GM23338 (cell line): ENCODE measurements at regions not wholly inside any gene's neighbourhood (a gene's known extent, or its start where the extent isn't known, plus 50 kb on each side); places are given as distances from the start of the nearest gene placed in this dataset.

Source experiments
- ATAC-seq: fragments of 200-7000 bp; cut with Tn5 transposase; 3 replicates; pipeline ENCODE4 v1.9.1; 2020
- DNase-seq: peaks from one replicate; pipeline ENCODE4 v3.0.0-alpha.2; 2015; ENCODE audit warnings: low spot score
- H2AFZ ChIP-seq: fragments of 200-600 bp; sonication (generic); 2 replicates; pipeline ENCODE4 v1.8.0; 2016; ENCODE audit warnings: antibody characterized with exemption, mild to moderate bottlenecking, moderate library complexity
- H3F3A ChIP-seq: fragments of 200-600 bp; sonication (generic); replicated peaks from 2 replicates; pipeline ENCODE4 v1.8.0; 2017; ENCODE audit warnings: antibody characterized with exemption, mixed run types, low read depth
- H3K27ac ChIP-seq: fragments of 200-600 bp; sonication (generic); 2 replicates; pipeline ENCODE4 v1.6.1; 2016; ENCODE audit warnings: low read depth
- H3K27me3 ChIP-seq: fragments of 200-600 bp; sonication (generic); 2 replicates; pipeline ENCODE4 v1.8.0; 2016; ENCODE audit warnings: mild to moderate bottlenecking, mixed run types, moderate library complexity; ENCODE audit not compliant: insufficient read depth
- H3K36me3 ChIP-seq: fragments of 200-600 bp; sonication (generic); 2 replicates; pipeline ENCODE4 v1.8.0; 2016; ENCODE audit warnings: mild to moderate bottlenecking; ENCODE audit not compliant: insufficient read depth
- H3K4me1 ChIP-seq: fragments of 200-600 bp; sonication (generic); 2 replicates; pipeline ENCODE4 v1.8.0; 2016; ENCODE audit warnings: mild to moderate bottlenecking, moderate library complexity; ENCODE audit not compliant: insufficient read depth
- H3K4me2 ChIP-seq: fragments of 200-600 bp; sonication (generic); 2 replicates; pipeline ENCODE4 v1.7.1; 2017; ENCODE audit warnings: mixed run types
- H3K4me3 ChIP-seq: fragments of 200-600 bp; sonication (generic); 2 replicates; pipeline ENCODE4 v1.6.1; 2016; ENCODE audit warnings: mixed run types
- H3K79me2 ChIP-seq: fragments of 200-600 bp; sonication (generic); replicated peaks from 2 replicates; pipeline ENCODE4 v1.8.0; 2017; ENCODE audit warnings: mild to moderate bottlenecking; ENCODE audit not compliant: insufficient read depth
- H3K9me2 ChIP-seq: fragments of 200-600 bp; sonication (generic); 2 replicates; pipeline ENCODE4 v1.8.0; 2017; ENCODE audit not compliant: insufficient read depth
- H4K20me1 ChIP-seq: fragments of 200-600 bp; sonication (generic); replicated peaks from 2 replicates; pipeline ENCODE4 v1.8.0; 2017; ENCODE audit warnings: mild to moderate bottlenecking; ENCODE audit not compliant: insufficient read depth
- H3K27ac Mint-ChIP-seq: 2 replicates; pipeline ENCODE4 v1.8.0; 2020; ENCODE audit warnings: inconsistent platforms, mild to moderate bottlenecking, moderate library complexity, mixed read lengths
- H3K27me3 Mint-ChIP-seq: 3 replicates; pipeline ENCODE4 v1.8.0; 2022; ENCODE audit warnings: low read depth, mild to moderate bottlenecking, moderate library complexity, mixed read lengths, inconsistent platforms; ENCODE audit not compliant: insufficient read depth, poor library complexity
- H3K36me3 Mint-ChIP-seq: 3 replicates; pipeline ENCODE4 v1.8.0; 2021; ENCODE audit warnings: low read depth, mild to moderate bottlenecking, inconsistent platforms, moderate library complexity, mixed read lengths
- H3K4me1 Mint-ChIP-seq: 3 replicates; pipeline ENCODE4 v1.8.0; 2020; ENCODE audit warnings: mild to moderate bottlenecking, inconsistent platforms, mixed read lengths
- H3K4me3 Mint-ChIP-seq: 3 replicates; pipeline ENCODE4 v1.8.0; 2021; ENCODE audit warnings: moderate library complexity, mild to moderate bottlenecking, inconsistent platforms, mixed read lengths
- H3K9me3 Mint-ChIP-seq: 3 replicates; pipeline ENCODE4 v1.8.0; 2020; ENCODE audit warnings: moderate library complexity, mild to moderate bottlenecking, inconsistent platforms, mixed read lengths
- CREB1 ChIP-seq: fragments of 250-450 bp; sonication (Bioruptor Pico); IDR thresholded peaks from 2 replicates; pipeline ENCODE4 v1.5.0; 2020; ENCODE audit warnings: low read depth, mild to moderate bottlenecking, moderate library complexity
- EZH2 ChIP-seq: fragments of 200-600 bp; sonication (generic); IDR thresholded peaks from one replicate; pipeline ENCODE4 v1.8.0; 2017; ENCODE audit warnings: antibody characterized with exemption, mild to moderate bottlenecking, low read depth; ENCODE audit not compliant: unreplicated experiment
- JUNB ChIP-seq: IDR thresholded peaks from one replicate; pipeline ENCODE4 v1.6.1; 2016; ENCODE audit warnings: antibody characterized with exemption; ENCODE audit not compliant: unreplicated experiment
- NANOG ChIP-seq: IDR thresholded peaks from 2 replicates; pipeline ENCODE4 v1.6.1; 2016; ENCODE audit warnings: antibody characterized with exemption, borderline replicate concordance
- POLR2AphosphoS5 ChIP-seq: IDR thresholded peaks from 2 replicates; pipeline ENCODE4 v1.6.1; 2016; ENCODE audit warnings: antibody characterized with exemption, low read depth
- STAT1 ChIP-seq: IDR thresholded peaks from one replicate; pipeline ENCODE4 v1.6.1; 2016; ENCODE audit warnings: antibody characterized with exemption; ENCODE audit not compliant: unreplicated experiment
- ZNF114 ChIP-seq: fragments of 250-450 bp; sonication (Bioruptor Pico); IDR thresholded peaks from 2 replicates; pipeline ENCODE4 v1.5.0; 2020; ENCODE audit warnings: mild to moderate bottlenecking, moderate library complexity
- TF ChIP-seq, protein P1 (sequence below): IDR thresholded peaks from one replicate; pipeline ENCODE4 v1.6.1; 2018; ENCODE audit warnings: antibody characterized with exemption; ENCODE audit not compliant: unreplicated experiment
- TF ChIP-seq, protein P2 (sequence below): fragments of 250-450 bp; sonication (Bioruptor Pico); IDR thresholded peaks from 2 replicates; pipeline ENCODE4 v1.5.0; 2020; ENCODE audit warnings: mild to moderate bottlenecking, moderate library complexity
- TF ChIP-seq, protein P3 (sequence below): IDR thresholded peaks from 2 replicates; pipeline ENCODE4 v1.6.1; 2016; ENCODE audit warnings: antibody characterized with exemption

DNA sequence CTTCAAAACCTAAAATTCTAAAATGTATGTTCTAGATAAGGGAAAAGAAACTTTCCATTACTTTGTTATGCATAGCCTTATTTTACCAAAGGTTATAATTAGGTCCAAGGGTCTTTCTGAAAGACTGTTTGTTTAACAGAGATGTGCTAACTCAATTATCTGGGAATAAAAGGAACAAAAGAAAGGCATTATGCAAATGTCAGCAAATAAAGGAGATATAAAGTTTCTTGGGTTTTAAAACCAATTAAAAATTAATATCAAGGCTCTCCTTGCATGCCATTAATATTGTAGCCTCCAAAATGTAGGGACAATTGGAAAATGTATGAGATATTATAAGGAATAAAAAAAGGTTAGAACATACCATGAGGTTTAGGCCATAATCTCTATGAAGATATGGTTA, 87.8 kb upstream of the DOCK10 start:
- H3K9me3 Mint-ChIP-seq, result peaks cover 7% of the 10 kb centered on the region; the same call in 1 of the 3 replicates

More for the DNA sequence above, 87.8 kb upstream of the DOCK10 start:
- Histone ChIP-seq H3K36me3 (no peaks in the 10 kb centered on the region), H3K9me2 (no peaks in the 10 kb centered on the region), H3K27ac (no peak overlapping the region), H3F3A (no peaks in the 10 kb centered on the region), H3K27me3 (no peaks in the 10 kb centered on the region), H2AFZ (no peak overlapping the region), H3K79me2 (no peaks in the 10 kb centered on the region), H3K4me1 (no peaks in the 10 kb centered on the region), H4K20me1 (no peaks in the 10 kb centered on the region), H3K4me2 (no peak overlapping the region), H3K4me3 (no peak overlapping the region)
- no peaks in the 10 kb centered on the region for H3K36me3 Mint-ChIP-seq
- no peak for DNase-seq
- no peaks in the 10 kb centered on the region for H3K27me3 Mint-ChIP-seq
- no peak overlapping the region for H3K4me3 Mint-ChIP-seq
- no peak overlapping the region for H3K27ac Mint-ChIP-seq
- TF ChIP-seq NANOG, result no peak
- TF ChIP-seq EZH2, result no peak
- TF ChIP-seq, protein P1, sequence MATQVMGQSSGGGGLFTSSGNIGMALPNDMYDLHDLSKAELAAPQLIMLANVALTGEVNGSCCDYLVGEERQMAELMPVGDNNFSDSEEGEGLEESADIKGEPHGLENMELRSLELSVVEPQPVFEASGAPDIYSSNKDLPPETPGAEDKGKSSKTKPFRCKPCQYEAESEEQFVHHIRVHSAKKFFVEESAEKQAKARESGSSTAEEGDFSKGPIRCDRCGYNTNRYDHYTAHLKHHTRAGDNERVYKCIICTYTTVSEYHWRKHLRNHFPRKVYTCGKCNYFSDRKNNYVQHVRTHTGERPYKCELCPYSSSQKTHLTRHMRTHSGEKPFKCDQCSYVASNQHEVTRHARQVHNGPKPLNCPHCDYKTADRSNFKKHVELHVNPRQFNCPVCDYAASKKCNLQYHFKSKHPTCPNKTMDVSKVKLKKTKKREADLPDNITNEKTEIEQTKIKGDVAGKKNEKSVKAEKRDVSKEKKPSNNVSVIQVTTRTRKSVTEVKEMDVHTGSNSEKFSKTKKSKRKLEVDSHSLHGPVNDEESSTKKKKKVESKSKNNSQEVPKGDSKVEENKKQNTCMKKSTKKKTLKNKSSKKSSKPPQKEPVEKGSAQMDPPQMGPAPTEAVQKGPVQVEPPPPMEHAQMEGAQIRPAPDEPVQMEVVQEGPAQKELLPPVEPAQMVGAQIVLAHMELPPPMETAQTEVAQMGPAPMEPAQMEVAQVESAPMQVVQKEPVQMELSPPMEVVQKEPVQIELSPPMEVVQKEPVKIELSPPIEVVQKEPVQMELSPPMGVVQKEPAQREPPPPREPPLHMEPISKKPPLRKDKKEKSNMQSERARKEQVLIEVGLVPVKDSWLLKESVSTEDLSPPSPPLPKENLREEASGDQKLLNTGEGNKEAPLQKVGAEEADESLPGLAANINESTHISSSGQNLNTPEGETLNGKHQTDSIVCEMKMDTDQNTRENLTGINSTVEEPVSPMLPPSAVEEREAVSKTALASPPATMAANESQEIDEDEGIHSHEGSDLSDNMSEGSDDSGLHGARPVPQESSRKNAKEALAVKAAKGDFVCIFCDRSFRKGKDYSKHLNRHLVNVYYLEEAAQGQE, result no peak
- TF ChIP-seq, protein P2, sequence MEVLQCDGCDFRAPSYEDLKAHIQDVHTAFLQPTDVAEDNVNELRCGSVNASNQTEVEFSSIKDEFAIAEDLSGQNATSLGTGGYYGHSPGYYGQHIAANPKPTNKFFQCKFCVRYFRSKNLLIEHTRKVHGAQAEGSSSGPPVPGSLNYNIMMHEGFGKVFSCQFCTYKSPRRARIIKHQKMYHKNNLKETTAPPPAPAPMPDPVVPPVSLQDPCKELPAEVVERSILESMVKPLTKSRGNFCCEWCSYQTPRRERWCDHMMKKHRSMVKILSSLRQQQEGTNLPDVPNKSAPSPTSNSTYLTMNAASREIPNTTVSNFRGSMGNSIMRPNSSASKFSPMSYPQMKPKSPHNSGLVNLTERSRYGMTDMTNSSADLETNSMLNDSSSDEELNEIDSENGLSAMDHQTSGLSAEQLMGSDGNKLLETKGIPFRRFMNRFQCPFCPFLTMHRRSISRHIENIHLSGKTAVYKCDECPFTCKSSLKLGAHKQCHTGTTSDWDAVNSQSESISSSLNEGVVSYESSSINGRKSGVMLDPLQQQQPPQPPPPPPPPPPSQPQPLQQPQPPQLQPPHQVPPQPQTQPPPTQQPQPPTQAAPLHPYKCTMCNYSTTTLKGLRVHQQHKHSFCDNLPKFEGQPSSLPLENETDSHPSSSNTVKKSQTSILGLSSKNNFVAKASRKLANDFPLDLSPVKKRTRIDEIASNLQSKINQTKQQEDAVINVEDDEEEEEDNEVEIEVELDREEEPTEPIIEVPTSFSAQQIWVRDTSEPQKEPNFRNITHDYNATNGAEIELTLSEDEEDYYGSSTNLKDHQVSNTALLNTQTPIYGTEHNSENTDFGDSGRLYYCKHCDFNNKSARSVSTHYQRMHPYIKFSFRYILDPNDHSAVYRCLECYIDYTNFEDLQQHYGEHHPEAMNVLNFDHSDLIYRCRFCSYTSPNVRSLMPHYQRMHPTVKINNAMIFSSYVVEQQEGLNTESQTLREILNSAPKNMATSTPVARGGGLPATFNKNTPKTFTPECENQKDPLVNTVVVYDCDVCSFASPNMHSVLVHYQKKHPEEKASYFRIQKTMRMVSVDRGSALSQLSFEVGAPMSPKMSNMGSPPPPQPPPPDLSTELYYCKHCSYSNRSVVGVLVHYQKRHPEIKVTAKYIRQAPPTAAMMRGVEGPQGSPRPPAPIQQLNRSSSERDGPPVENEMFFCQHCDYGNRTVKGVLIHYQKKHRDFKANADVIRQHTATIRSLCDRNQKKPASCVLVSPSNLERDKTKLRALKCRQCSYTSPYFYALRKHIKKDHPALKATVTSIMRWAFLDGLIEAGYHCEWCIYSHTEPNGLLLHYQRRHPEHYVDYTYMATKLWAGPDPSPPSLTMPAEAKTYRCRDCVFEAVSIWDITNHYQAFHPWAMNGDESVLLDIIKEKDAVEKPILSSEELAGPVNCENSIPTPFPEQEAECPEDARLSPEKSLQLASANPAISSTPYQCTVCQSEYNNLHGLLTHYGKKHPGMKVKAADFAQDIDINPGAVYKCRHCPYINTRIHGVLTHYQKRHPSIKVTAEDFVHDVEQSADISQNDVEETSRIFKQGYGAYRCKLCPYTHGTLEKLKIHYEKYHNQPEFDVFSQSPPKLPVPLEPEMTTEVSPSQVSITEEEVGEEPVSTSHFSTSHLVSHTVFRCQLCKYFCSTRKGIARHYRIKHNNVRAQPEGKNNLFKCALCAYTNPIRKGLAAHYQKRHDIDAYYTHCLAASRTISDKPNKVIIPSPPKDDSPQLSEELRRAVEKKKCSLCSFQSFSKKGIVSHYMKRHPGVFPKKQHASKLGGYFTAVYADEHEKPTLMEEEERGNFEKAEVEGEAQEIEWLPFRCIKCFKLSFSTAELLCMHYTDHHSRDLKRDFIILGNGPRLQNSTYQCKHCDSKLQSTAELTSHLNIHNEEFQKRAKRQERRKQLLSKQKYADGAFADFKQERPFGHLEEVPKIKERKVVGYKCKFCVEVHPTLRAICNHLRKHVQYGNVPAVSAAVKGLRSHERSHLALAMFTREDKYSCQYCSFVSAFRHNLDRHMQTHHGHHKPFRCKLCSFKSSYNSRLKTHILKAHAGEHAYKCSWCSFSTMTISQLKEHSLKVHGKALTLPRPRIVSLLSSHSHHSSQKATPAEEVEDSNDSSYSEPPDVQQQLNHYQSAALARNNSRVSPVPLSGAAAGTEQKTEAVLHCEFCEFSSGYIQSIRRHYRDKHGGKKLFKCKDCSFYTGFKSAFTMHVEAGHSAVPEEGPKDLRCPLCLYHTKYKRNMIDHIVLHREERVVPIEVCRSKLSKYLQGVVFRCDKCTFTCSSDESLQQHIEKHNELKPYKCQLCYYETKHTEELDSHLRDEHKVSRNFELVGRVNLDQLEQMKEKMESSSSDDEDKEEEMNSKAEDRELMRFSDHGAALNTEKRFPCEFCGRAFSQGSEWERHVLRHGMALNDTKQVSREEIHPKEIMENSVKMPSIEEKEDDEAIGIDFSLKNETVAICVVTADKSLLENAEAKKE (CRISPR knock-in tag), result no peak
- no peak for TF ChIP-seq ZNF114 (CRISPR knock-in tag)
- no peak for TF ChIP-seq POLR2AphosphoS5
- TF ChIP-seq, protein P3, sequence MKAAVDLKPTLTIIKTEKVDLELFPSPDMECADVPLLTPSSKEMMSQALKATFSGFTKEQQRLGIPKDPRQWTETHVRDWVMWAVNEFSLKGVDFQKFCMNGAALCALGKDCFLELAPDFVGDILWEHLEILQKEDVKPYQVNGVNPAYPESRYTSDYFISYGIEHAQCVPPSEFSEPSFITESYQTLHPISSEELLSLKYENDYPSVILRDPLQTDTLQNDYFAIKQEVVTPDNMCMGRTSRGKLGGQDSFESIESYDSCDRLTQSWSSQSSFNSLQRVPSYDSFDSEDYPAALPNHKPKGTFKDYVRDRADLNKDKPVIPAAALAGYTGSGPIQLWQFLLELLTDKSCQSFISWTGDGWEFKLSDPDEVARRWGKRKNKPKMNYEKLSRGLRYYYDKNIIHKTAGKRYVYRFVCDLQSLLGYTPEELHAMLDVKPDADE, result no peak
- no peak for TF ChIP-seq CREB1 (CRISPR knock-in tag)
- no peak for TF ChIP-seq STAT1
- no peak for TF ChIP-seq JUNB
- ATAC-seq, result no peak
- H3K4me1 Mint-ChIP-seq, result no peaks in the 10 kb centered on the region
